ENCODE measurements at regions not wholly inside any gene's neighbourhood (a gene's known extent, or its start where the extent isn't known, plus 50 kb on each side); places are given as distances from the start of the nearest gene placed in this dataset.
"Not testable (repeated sequence)": the region's sequence is repeated elsewhere in the genome, so short reads cannot be mapped to it uniquely, and the experiment has no call there.

- no peaks in the 10 kb centered on the region for H3K4me1 Mint-ChIP-seq
- no peak for DNase-seq
- ATAC-seq, result no peak
- H3K27ac Mint-ChIP-seq, result no peak overlapping the region
- H3K9me3 Mint-ChIP-seq, result no peaks in the 10 kb centered on the region
- H3K36me3 Mint-ChIP-seq (ENCODE audit: low read depth), result no peaks in the 10 kb centered on the region
- H3K27me3 Mint-ChIP-seq, result no peaks in the 10 kb centered on the region
- no peak overlapping the region for H3K4me3 Mint-ChIP-seq
These were observed 78.4 kb upstream of the CTDP1 start for GRCh38 chr18:79601234-79601633.

- no peak overlapping the region for H3K27ac Mint-ChIP-seq
- ATAC-seq, result no peak
- H3K9me3 Mint-ChIP-seq, result no peaks in the 10 kb centered on the region
- no peaks in the 10 kb centered on the region for H3K4me1 Mint-ChIP-seq
- no peak overlapping the region for H3K4me3 Mint-ChIP-seq
- no peaks in the 10 kb centered on the region for H3K27me3 Mint-ChIP-seq
- DNase-seq, result no peak
- H3K36me3 Mint-ChIP-seq (ENCODE audit: low read depth), result no peaks in the 10 kb centered on the region
These were observed 76.0 kb upstream of the CTDP1 start for GRCh38 chr18:79603321-79604204.

- no peaks in the 10 kb centered on the region for H3K4me1 Mint-ChIP-seq
- H3K27me3 Mint-ChIP-seq, result no peaks in the 10 kb centered on the region
- H3K27ac Mint-ChIP-seq, result no peak overlapping the region
- H3K36me3 Mint-ChIP-seq (ENCODE audit: low read depth), result no peaks in the 10 kb centered on the region
- H3K9me3 Mint-ChIP-seq, result no peaks in the 10 kb centered on the region
- DNase-seq (no peak), ATAC-seq (no peak)
- no peak overlapping the region for H3K4me3 Mint-ChIP-seq
These were observed 75.2 kb upstream of the CTDP1 start for GRCh38 chr18:79604205-79604912.

GRCh38 chr18:79604913-79605880, 74.4 kb upstream of the CTDP1 start:
- DNase-seq, result no peak
- H3K4me1 Mint-ChIP-seq, result no peaks in the 10 kb centered on the region
- ATAC-seq, result no peak
- H3K27me3 Mint-ChIP-seq, result no peaks in the 10 kb centered on the region
- no peaks in the 10 kb centered on the region for H3K9me3 Mint-ChIP-seq
- no peak overlapping the region for H3K4me3 Mint-ChIP-seq
- H3K27ac Mint-ChIP-seq, result no peak overlapping the region
- H3K36me3 Mint-ChIP-seq (ENCODE audit: low read depth), result no peaks in the 10 kb centered on the region

GRCh38 chr18:79606071-79606470, 73.5 kb upstream of the CTDP1 start:
- ATAC-seq; DNase-seq; H3K4me1 Mint-ChIP-seq; H3K36me3 Mint-ChIP-seq (ENCODE audit: low read depth); H3K27me3 Mint-ChIP-seq; H3K4me3 Mint-ChIP-seq; H3K9me3 Mint-ChIP-seq; H3K27ac Mint-ChIP-seq: not testable (repeated sequence)

- no peak for ATAC-seq
- DNase-seq, result no peak
- Mint-ChIP-seq H3K4me1 (no peaks in the 10 kb centered on the region), H3K4me3 (no peak overlapping the region), H3K27me3 (no peaks in the 10 kb centered on the region), H3K9me3 (no peaks in the 10 kb centered on the region), H3K27ac (no peak overlapping the region), H3K36me3 (ENCODE audit: low read depth) (no peaks in the 10 kb centered on the region)
These were observed 72.8 kb upstream of the CTDP1 start for GRCh38 chr18:79606621-79607331.

GRCh38 chr18:79607361-79607952, 72.1 kb upstream of the CTDP1 start:
- Mint-ChIP-seq H3K36me3 (ENCODE audit: low read depth) (no peaks in the 10 kb centered on the region), H3K27me3 (no peaks in the 10 kb centered on the region), H3K4me1 (no peaks in the 10 kb centered on the region), H3K27ac (no peak overlapping the region), H3K4me3 (no peak overlapping the region), H3K9me3 (no peaks in the 10 kb centered on the region)
- no peak for ATAC-seq
- DNase-seq, result no peak

GRCh38 chr18:79608069-79608468, 71.5 kb upstream of the CTDP1 start:
- no peaks in the 10 kb centered on the region for H3K9me3 Mint-ChIP-seq
- ATAC-seq (no peak), DNase-seq (no peak)
- no peaks in the 10 kb centered on the region for H3K27me3 Mint-ChIP-seq
- no peak overlapping the region for H3K27ac Mint-ChIP-seq
- H3K4me1 Mint-ChIP-seq, result no peaks in the 10 kb centered on the region
- H3K36me3 Mint-ChIP-seq (ENCODE audit: low read depth), result no peaks in the 10 kb centered on the region
- no peak overlapping the region for H3K4me3 Mint-ChIP-seq

- no peak for ATAC-seq
- Mint-ChIP-seq H3K36me3 (ENCODE audit: low read depth) (no peaks in the 10 kb centered on the region), H3K9me3 (no peaks in the 10 kb centered on the region), H3K27ac (no peak overlapping the region), H3K4me3 (no peak overlapping the region), H3K4me1 (no peaks in the 10 kb centered on the region), H3K27me3 (no peaks in the 10 kb centered on the region)
- DNase-seq, result no peak
These were observed 71.1 kb upstream of the CTDP1 start for GRCh38 chr18:79608535-79608934.

GRCh38 chr18:79608999-79609461, 70.6 kb upstream of the CTDP1 start:
- Mint-ChIP-seq H3K36me3 (ENCODE audit: low read depth) (no peaks in the 10 kb centered on the region), H3K27ac (no peak overlapping the region), H3K4me1 (no peaks in the 10 kb centered on the region), H3K4me3 (no peak overlapping the region), H3K27me3 (no peaks in the 10 kb centered on the region), H3K9me3 (no peaks in the 10 kb centered on the region)
- DNase-seq (no peak), ATAC-seq (no peak)

- DNase-seq (no peak), ATAC-seq (no peak)
- Mint-ChIP-seq H3K4me1 (no peaks in the 10 kb centered on the region), H3K36me3 (ENCODE audit: low read depth) (no peaks in the 10 kb centered on the region), H3K27me3 (no peaks in the 10 kb centered on the region), H3K4me3 (no peak overlapping the region), H3K27ac (no peak overlapping the region), H3K9me3 (no peaks in the 10 kb centered on the region)
These were observed 69.7 kb upstream of the CTDP1 start for GRCh38 chr18:79609841-79610281.

GRCh38 chr18:79610461-79611039, 69.1 kb upstream of the CTDP1 start:
- H3K4me3 Mint-ChIP-seq, result no peak overlapping the region
- no peak for ATAC-seq
- no peak overlapping the region for H3K27ac Mint-ChIP-seq
- DNase-seq, result no peak
- no peaks in the 10 kb centered on the region for H3K36me3 Mint-ChIP-seq (ENCODE audit: low read depth)
- no peaks in the 10 kb centered on the region for H3K4me1 Mint-ChIP-seq
- H3K27me3 Mint-ChIP-seq, result peaks cover 1% of the 10 kb centered on the region
- no peaks in the 10 kb centered on the region for H3K9me3 Mint-ChIP-seq

GRCh38 chr18:79611040-79611681, 68.4 kb upstream of the CTDP1 start:
- ATAC-seq (no peak), DNase-seq (no peak)
- peaks cover 2% of the 10 kb centered on the region for H3K27me3 Mint-ChIP-seq
- no peak overlapping the region for H3K4me3 Mint-ChIP-seq
- H3K36me3 Mint-ChIP-seq (ENCODE audit: low read depth), result no peaks in the 10 kb centered on the region
- H3K4me1 Mint-ChIP-seq, result no peaks in the 10 kb centered on the region
- no peak overlapping the region for H3K27ac Mint-ChIP-seq
- no peaks in the 10 kb centered on the region for H3K9me3 Mint-ChIP-seq

Measured in activated naive CD8-positive, alpha-beta T cell treated with anti-CD3 and anti-CD28 coated beads, Interleukin-2, amount 50 U/mL, for 24 hours (primary cell).